IMR-90 (cell line): ENCODE measurements at regions not wholly inside any gene's neighbourhood (a gene's known extent, or its start where the extent isn't known, plus 50 kb on each side); places are given as distances from the start of the nearest gene placed in this dataset.

Experiments
- ATAC-seq: fragments of 200-7000 bp; cut with Tn5 transposase; 2 replicates; pipeline ENCODE4 v1.9.1; 2020; ENCODE audit warnings: low read depth, mild to moderate bottlenecking, moderate library complexity
- BruUV-seq: library from RNA; stranded (reverse); fragments of 400-500 nt; replicated peaks from 2 replicates; lab custom pipeline; 2021; lab: Mats Ljungman, UMichigan
- CTCF ChIA-PET: fragments of 300-600 bp; formaldehyde crosslinking; extraction: SDS; loops from one replicate; lab custom pipeline; 2021; ENCODE audit warnings: antibody characterized with exemption; lab: Yijun Ruan, JAX
- POLR2A ChIA-PET: fragments of 300-600 bp; sonication (Branson Sonifier 250); formaldehyde crosslinking; loops from one replicate; lab custom pipeline; 2022; ENCODE audit warnings: antibody characterized with exemption; ENCODE audit not compliant: unreplicated experiment; lab: Charles Lee
- DNase-seq: peaks from one replicate; pipeline ENCODE4 v3.0.0; 2013
- H2AFZ ChIP-seq: replicated peaks from 2 replicates; pipeline ENCODE3; 2013; ENCODE audit warnings: low read length, mild to moderate bottlenecking; ENCODE audit not compliant: poor library complexity
- H2AK5ac ChIP-seq: 2 replicates; pipeline ENCODE4 v1.6.1; 2013; ENCODE audit warnings: low read depth, low read length, inconsistent platforms
- H2AK9ac ChIP-seq: replicated peaks from 2 replicates; pipeline ENCODE3; 2013; ENCODE audit warnings: mild to moderate bottlenecking, low read depth, low read length, moderate library complexity; ENCODE audit not compliant: poor library complexity
- H2BK120ac ChIP-seq: 2 replicates; pipeline ENCODE4 v1.6.1; 2013; ENCODE audit warnings: low read depth, low read length, inconsistent platforms
- H2BK15ac ChIP-seq: 3 replicates; pipeline ENCODE4 v1.6.1; 2013; ENCODE audit warnings: low read depth, low read length, inconsistent platforms
- H2BK20ac ChIP-seq: 2 replicates; pipeline ENCODE4 v1.6.1; 2013; ENCODE audit warnings: low read depth, mild to moderate bottlenecking, inconsistent platforms, low read length, moderate library complexity
- H2BK5ac ChIP-seq: 2 replicates; pipeline ENCODE4 v1.6.1; 2013; ENCODE audit warnings: mild to moderate bottlenecking, low read depth, low read length, inconsistent platforms; ENCODE audit not compliant: poor library complexity, severe bottlenecking
- H3K14ac ChIP-seq: replicated peaks from 2 replicates; pipeline ENCODE4 v1.6.1; 2013; ENCODE audit warnings: low read depth, low read length, inconsistent platforms
- H3K18ac ChIP-seq: 2 replicates; pipeline ENCODE4 v1.6.1; 2013; ENCODE audit warnings: low read depth, low read length, control low read depth
- H3K23ac ChIP-seq: 2 replicates; pipeline ENCODE4 v1.6.1; 2013; ENCODE audit warnings: low read depth, low read length, inconsistent platforms
- H3K27ac ChIP-seq: 2 replicates; pipeline ENCODE4 v1.5.1; 2013; ENCODE audit warnings: mild to moderate bottlenecking, control low read depth, low read length; ENCODE audit not compliant: insufficient read depth
- H3K27me3 ChIP-seq: 2 replicates; pipeline ENCODE4 v1.6.1; 2013; ENCODE audit warnings: low read length; ENCODE audit not compliant: control insufficient read depth, insufficient read depth
- H3K36me3 ChIP-seq: 2 replicates; pipeline ENCODE4 v1.6.1; 2013; ENCODE audit warnings: low read length, mixed read lengths; ENCODE audit not compliant: control insufficient read depth, insufficient read depth
- H3K4ac ChIP-seq: 2 replicates; pipeline ENCODE4 v1.6.1; 2013; ENCODE audit warnings: low read depth, low read length, inconsistent platforms
- H3K4me1 ChIP-seq: 2 replicates; pipeline ENCODE4 v1.6.1; 2013; ENCODE audit warnings: low read length, mixed read lengths; ENCODE audit not compliant: control insufficient read depth, insufficient read depth
- H3K4me2 ChIP-seq: 2 replicates; pipeline ENCODE4 v1.6.1; 2013; ENCODE audit warnings: low read depth, mild to moderate bottlenecking, control low read depth, low read length, moderate library complexity
- H3K4me3 ChIP-seq: 2 replicates; pipeline ENCODE4 v1.5.1; 2013; ENCODE audit warnings: low read depth, mild to moderate bottlenecking, control low read depth, low read length, moderate library complexity; ENCODE audit not compliant: insufficient read depth
- H3K56ac ChIP-seq: 2 replicates; pipeline ENCODE4 v1.6.1; 2013; ENCODE audit warnings: low read length, inconsistent platforms; ENCODE audit not compliant: insufficient read depth; ENCODE audit errors: extremely low read depth
- H3K79me1 ChIP-seq, 2 experiments: 2 replicates each; pipeline ENCODE4 v1.6.1; 2013; ENCODE audit warnings: low read length in 2 of 2, inconsistent platforms in 1 of 2, low read depth in 1 of 2
- H3K9ac ChIP-seq: 2 replicates; pipeline ENCODE4 v1.6.1; 2013; ENCODE audit warnings: low read depth, low read length, control low read depth
- H3K9me1 ChIP-seq: 2 replicates; pipeline ENCODE4 v1.6.1; 2013; ENCODE audit warnings: low read length, inconsistent platforms; ENCODE audit not compliant: insufficient read depth
- H3K9me3 ChIP-seq: 2 replicates; pipeline ENCODE4 v1.6.1; 2013; ENCODE audit warnings: low read length; ENCODE audit not compliant: control insufficient read depth, insufficient read depth
- H4K20me1 ChIP-seq: 2 replicates; pipeline ENCODE4 v1.6.1; 2013; ENCODE audit warnings: low read length, inconsistent platforms; ENCODE audit not compliant: insufficient read depth
- H4K5ac ChIP-seq: 2 replicates; pipeline ENCODE4 v1.6.1; 2013; ENCODE audit warnings: mild to moderate bottlenecking, low read depth, low read length, control low read depth
- H4K8ac ChIP-seq, 2 experiments: 2 replicates each; pipeline ENCODE4 v1.6.1; 2013; ENCODE audit warnings: low read depth in 2 of 2, low read length in 2 of 2, control low read depth in 1 of 2, inconsistent platforms in 1 of 2
- H4K91ac ChIP-seq: 2 replicates; pipeline ENCODE4 v1.6.1; 2013; ENCODE audit warnings: low read depth, low read length, inconsistent platforms; ENCODE audit not compliant: insufficient read depth
- BHLHE40 ChIP-seq: fragments of 150-350 bp; IDR thresholded peaks from 2 replicates; pipeline ENCODE4 v1.6.1; 2016; ENCODE audit warnings: mild to moderate bottlenecking, low read depth, low read length
- CEBPB ChIP-seq: IDR thresholded peaks from 2 replicates; pipeline ENCODE4 v1.6.1; 2012; ENCODE audit warnings: low read depth, low read length, improper control_type of control experiment
- CHD1 ChIP-seq: IDR thresholded peaks from 2 replicates; pipeline ENCODE4 v1.6.1; 2012; ENCODE audit warnings: low read depth, low read length, improper control_type of control experiment
- MAZ ChIP-seq: IDR thresholded peaks from 2 replicates; pipeline ENCODE4 v1.6.1; 2012; ENCODE audit warnings: low read depth, mild to moderate bottlenecking, low read length, improper control_type of control experiment, moderate library complexity, borderline replicate concordance
- MXI1 ChIP-seq: IDR thresholded peaks from 2 replicates; pipeline ENCODE4 v1.6.1; 2012; ENCODE audit warnings: low read depth, mild to moderate bottlenecking, low read length, moderate library complexity, borderline replicate concordance
- NFE2L2 ChIP-seq: fragments of 150-350 bp; IDR thresholded peaks from 2 replicates; pipeline ENCODE4 v1.6.1; 2016; ENCODE audit warnings: low read depth, mild to moderate bottlenecking, low read length
- POLR2A ChIP-seq: IDR thresholded peaks from 2 replicates; pipeline ENCODE4 v1.6.1; 2012; ENCODE audit warnings: mild to moderate bottlenecking, low read depth, low read length
- RFX5 ChIP-seq: IDR thresholded peaks from 2 replicates; pipeline ENCODE4 v1.8.0; 2012; ENCODE audit warnings: low read depth, mild to moderate bottlenecking, low read length, moderate library complexity
- WGBS, 2 experiments: methylation state at CpG; one replicate each; pipeline versions ENCODE4 v1.1.5 to v1.1.7; 2013; ENCODE audit warnings: missing lambda C conversion rate in 2 of 2; ENCODE audit not compliant: insufficient read length in 1 of 2; ENCODE audit errors: extremely low coverage in 2 of 2; 5-methylcytosine and 5-hydroxymethylcytosine counted together
- dilution Hi-C: fragments of 300-500 bp; cut with HindIII; formaldehyde crosslinking; loops from one replicate; pipeline ENCODE4 v1.14.3; 2018; ENCODE audit warnings: low sequenced_read_pairs; ENCODE audit not compliant: unreplicated experiment
- in situ Hi-C: fragments of 300-500 bp; cut with MboI; formaldehyde crosslinking; loops from 3 replicates; pipeline ENCODE4 v1.14.3; 2019; ENCODE audit warnings: low sequenced_read_pairs, inconsistent platforms, mixed read lengths
- intact Hi-C: fragments of 100-400 bp; cut with micrococcal nuclease; formaldehyde crosslinking; loops from 2 replicates; pipeline ENCODE4 v1.10.0; 2022

- H3K36me3 ChIP-seq: no peaks in the 10 kb centered on the region
- WGBS, 2 experiments: no CpG with 5 or more reads among the region's 1 CpG
- no peaks in the 10 kb centered on the region for H3K9me3 ChIP-seq
- no peak overlapping the region for H2AK5ac ChIP-seq
- no peak overlapping the region for H2BK5ac ChIP-seq
- no TSS peak for BruUV-seq
- no peak overlapping the region for H3K18ac ChIP-seq
- TF ChIP-seq MAZ (no peak), BHLHE40 (no peak), NFE2L2 (no peak), CHD1 (no peak), MXI1 (no peak), CEBPB (no peak), POLR2A (no peak), RFX5 (no peak)
- H2BK15ac ChIP-seq: no peak overlapping the region
- intact Hi-C loops (no loop called here), in situ Hi-C loops (no loop called here), dilution Hi-C loops (no loop called here)
- no peak overlapping the region for H4K8ac ChIP-seq
- H3K9me1 ChIP-seq: no peaks in the 10 kb centered on the region
- H3K9ac ChIP-seq: no peak overlapping the region
- H4K20me1 ChIP-seq: no peaks in the 10 kb centered on the region
- H2AK9ac ChIP-seq: no peak overlapping the region
- POLR2A ChIA-PET: no interaction called here
- no peak for DNase-seq
- no peak overlapping the region for H3K56ac ChIP-seq
- H3K4me3 ChIP-seq: no peak overlapping the region
- no peak overlapping the region for H4K91ac ChIP-seq
- no peak overlapping the region for H2AFZ ChIP-seq
- no peak for ATAC-seq
- H3K14ac ChIP-seq: no peak overlapping the region
- no peaks in the 10 kb centered on the region for H3K27me3 ChIP-seq
- no peaks in the 10 kb centered on the region for H3K4me1 ChIP-seq
- no peak overlapping the region for H4K5ac ChIP-seq
- no peak overlapping the region for H2BK120ac ChIP-seq
- no peaks in the 10 kb centered on the region for H3K79me1 ChIP-seq
- H2BK20ac ChIP-seq: no peak overlapping the region
- no peak overlapping the region for H3K27ac ChIP-seq
- H3K23ac ChIP-seq: no peak overlapping the region
- H3K4ac ChIP-seq: no peak overlapping the region
- CTCF ChIA-PET: no interaction called here
- no peak overlapping the region for H3K4me2 ChIP-seq
Measured at GRCh38 chr5:20230010-20230409, 242.0 kb upstream of the CDH18 start.
